ENCODE measurements at regions not wholly inside any gene's neighbourhood (a gene's known extent, or its start where the extent isn't known, plus 50 kb on each side); places are given as distances from the start of the nearest gene placed in this dataset.

- no peak for DNase-seq
Measured at GRCh38 chr20:11329271-11329670, 588.4 kb upstream of the BTBD3 start.

- DNase-seq: no peak
Measured at GRCh38 chr20:11331096-11331495, 586.6 kb upstream of the BTBD3 start.

DNA sequence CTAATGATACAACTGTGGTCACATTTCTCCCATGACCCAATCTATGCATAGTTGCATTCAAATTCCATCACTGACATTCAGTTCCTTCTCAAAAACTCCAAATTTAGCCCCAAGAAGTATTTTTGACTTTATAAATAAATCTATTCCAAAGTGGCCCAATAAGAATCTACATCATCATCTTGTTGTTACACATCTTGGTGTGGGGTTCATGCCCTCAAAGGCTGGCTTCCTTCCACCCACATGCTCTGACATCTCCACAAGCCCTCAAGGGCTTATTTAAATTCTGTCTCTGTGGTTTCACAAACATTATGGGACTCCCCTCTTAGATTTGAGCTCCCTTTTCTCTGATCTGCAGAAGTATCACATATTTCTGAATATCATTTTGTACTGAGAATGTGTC lies 585.3 kb upstream of the BTBD3 start:
- DNase-seq: no peak

- DNase-seq: no peak
Measured at GRCh38 chr20:11333634-11334033, 584.1 kb upstream of the BTBD3 start.

GRCh38 chr20:11337361-11338130 lies 580.1 kb upstream of the BTBD3 start:
- no peak for DNase-seq

GRCh38 chr20:11338496-11339306 lies 579.0 kb upstream of the BTBD3 start:
- no peak for DNase-seq

GRCh38 chr20:11344939-11345338 lies 572.8 kb upstream of the BTBD3 start:
- no peak for DNase-seq

DNA sequence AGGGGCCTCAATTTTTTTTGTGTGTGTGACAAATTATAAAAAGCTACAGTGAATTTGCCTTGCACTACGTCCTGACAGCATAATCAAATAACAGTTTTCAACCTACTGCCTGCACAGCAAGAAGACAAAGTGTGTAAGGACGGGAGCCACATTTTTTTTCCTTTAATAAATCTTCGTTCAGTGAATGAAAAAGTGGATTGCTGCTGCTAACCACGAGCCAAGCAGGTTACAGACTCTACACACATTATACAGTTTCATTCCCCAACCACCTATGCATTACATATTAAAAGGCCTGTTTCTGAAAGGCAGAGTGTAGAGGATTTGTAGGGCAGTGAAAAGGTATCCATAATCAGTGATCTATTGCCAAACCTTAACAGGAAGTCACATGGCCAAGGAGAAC lies 570.0 kb upstream of the BTBD3 start:
- DNase-seq: no peak

DNA sequence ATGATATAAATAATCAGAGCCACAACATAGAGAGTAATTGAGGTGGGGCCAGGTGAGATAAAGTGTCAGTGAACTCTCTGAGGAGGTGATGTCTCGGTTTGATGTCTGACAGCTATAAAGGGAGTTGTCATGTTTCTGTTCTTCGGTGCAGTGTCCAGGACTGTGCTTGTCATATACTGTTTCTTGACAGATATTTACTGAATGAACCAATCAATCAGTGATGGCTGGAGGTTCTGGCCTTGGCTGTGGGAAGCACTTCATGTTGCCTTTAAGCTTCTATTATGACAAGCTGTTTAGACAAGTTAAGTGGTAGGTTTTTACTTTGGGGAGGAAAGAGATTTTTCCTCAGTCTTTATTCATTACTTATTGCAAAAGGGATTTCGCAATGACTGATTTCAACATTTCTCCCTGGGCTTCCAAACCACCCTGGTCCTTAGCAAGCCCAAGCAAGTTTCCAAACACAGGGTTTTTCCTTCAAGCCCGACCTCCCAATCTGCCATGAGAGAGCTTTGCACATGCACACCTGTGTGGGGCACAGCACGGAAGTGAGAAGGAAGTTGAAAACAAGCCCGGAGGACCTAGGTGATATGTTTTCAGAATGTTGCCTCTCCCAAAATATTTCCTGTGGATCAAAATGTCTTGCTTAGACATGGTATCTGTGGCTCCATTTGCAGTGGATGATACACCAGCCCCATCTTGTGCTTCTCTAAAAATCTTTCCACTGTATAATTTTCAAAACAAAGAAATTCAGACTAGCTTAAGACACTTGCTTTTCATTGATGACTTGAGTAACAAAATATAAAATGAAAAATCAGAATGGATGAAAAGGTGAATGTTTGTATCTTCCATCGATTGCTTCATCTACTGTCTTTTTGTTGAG lies 567.3 kb upstream of the BTBD3 start:
- no peak for DNase-seq

DNA sequence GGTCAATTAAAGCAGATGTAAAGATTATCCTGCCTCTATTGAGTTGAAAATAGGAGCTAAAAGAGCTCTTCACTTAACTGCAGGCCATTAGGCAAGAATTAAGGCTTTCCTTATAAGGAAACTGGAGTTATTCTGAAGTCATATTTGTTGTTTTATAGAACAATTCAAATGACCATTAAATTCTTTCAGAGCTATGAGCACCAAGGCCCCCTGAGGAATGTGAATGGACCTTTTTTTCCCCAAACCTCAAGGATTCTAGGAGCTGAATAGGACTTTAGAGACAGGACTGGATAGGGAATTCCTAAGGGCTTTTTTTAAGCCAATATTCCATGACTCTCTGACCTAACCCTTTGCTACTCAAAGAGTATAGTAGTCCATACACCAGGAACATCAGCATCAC lies 565.7 kb upstream of the BTBD3 start:
- DNase-seq: no peak

GRCh38 chr20:11354846-11355245 lies 562.8 kb upstream of the BTBD3 start:
- no peak for DNase-seq

- no peak for DNase-seq
Measured at GRCh38 chr20:11355345-11355744, 562.3 kb upstream of the BTBD3 start.

- no peak for DNase-seq
Measured at GRCh38 chr20:11356061-11356460, 561.6 kb upstream of the BTBD3 start.

GRCh38 chr20:11362450-11362849 lies 555.2 kb upstream of the BTBD3 start:
- DNase-seq: no peak

- no peak for DNase-seq
Measured at GRCh38 chr20:11364736-11365135, 553.0 kb upstream of the BTBD3 start.

- DNase-seq: no peak
Measured at GRCh38 chr20:11366660-11367059, 551.0 kb upstream of the BTBD3 start.

DNA sequence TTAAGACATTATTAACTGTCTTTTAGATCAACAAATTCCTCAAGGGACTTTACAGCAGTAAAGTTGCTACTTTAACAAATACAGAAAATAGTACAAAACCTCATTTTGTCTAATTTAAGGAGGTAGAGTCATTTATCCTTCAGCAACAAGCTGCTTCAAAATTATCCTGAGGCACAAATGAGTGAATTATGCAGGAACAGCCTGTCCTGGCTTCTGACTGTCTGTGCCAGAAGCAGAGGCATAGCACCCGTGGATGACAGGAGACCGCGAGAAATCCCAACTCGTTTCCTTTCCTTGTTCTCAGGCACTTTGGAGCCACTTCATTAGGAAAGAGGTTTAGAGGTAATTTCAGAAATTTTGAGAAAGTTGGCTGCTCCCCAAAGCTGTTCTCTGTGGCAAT lies 549.2 kb upstream of the BTBD3 start:
- no peak for DNase-seq

DNA sequence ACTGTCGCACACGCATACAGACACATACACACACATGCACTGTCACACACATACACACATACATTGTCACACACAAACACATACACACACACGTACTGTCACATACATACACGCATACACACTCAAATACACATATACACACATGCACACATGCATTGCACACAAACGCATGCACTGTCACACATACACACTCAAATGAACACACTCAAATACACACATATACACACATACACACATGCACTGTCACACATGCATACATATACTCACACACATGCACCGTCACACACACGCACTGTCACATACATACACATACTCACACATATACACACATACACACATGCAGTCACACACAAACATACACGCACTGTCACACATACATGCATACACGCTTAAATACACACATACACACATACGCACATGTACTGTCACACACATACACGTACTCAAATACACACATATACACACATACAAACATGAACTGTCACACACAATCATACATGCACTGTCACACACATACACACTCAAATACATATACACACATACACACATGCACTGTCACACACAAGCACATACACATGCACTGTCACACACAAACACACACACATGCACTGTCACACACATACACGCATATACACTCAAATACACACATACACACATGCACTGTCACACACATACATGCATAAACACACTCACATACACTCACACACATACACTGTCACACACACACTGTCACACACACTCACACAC lies 548.6 kb upstream of the BTBD3 start:
- no peak for DNase-seq

DNA sequence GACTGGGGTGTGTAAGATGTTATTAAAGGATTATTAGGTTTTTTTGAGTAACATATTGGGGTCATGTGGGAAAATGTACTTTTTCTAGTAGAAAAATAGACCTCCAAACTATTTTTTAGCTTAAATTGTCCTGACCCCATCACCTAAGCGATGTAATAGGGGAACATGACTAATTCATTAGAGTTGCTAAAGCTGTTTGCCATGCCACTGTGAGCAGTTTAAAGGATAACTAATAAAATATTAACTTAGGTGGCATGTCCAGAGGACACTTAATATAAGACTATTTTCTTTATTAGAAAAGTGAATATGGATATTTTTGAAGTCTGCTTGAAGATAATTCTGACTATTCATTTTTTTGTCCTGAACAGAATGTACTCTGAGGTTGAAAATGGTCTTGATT lies 545.9 kb upstream of the BTBD3 start:
- DNase-seq: no peak

DNA sequence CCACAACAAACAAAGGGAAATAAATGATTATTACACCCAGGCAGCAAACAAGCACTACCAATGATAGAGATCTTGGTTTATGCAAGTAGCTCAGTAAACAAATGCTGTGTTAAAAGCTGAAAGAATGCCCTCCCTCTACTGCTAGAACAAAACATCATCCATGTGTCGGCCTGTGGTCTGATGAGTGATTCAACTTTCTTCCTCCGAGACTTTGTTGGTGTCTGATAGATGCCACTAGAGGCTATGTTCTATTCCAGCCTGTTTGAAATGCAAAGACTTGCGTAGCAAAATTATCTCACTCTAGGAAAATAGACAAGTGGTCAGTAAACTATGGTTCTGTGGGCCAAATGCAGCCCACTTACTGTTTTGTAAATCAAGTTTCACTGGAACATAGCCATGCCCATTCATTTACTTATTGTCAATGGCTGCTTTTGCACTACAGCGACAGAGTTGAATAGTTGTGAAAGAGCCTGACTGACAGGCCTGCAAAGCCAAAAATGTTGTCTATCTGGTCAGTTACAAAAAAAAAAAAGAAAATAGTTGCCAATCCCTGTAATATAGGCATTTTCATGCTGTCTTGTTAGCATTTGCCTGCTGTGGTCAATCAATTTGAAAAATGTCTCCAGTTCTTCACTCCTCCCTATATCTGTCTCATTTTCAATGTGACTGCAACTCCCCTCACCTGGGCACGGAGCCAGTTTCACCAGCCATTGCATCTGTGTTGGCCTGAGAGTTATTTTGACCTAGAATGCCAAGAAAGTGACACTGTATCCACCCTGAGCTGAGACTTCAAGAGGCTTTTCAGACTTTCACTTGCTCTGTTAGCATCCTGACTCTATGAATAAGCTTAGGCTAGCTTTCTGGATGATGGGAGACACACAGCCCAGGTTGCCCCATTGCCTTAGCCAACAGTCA lies 544.6 kb upstream of the BTBD3 start:
- DNase-seq: no peak

DNA sequence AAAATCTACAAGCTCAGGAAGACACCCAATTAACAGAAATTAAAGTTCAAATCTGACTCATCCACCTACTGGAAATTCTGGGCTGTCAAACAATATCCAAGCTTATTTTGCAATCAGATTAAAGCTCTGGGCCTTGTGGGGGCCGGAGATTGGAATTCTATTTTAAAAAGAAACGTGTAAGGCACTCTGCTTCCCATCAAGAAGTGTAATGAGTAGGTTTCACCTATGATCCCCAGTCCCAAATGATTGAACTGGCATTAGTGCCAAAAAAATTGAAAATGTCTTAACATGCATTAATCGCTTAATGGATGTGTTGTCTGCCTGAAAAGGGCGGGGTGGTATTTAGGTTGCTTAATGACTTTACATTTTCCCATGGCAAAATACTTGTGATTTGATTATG lies 542.4 kb upstream of the BTBD3 start:
- DNase-seq: no peak

DNA sequence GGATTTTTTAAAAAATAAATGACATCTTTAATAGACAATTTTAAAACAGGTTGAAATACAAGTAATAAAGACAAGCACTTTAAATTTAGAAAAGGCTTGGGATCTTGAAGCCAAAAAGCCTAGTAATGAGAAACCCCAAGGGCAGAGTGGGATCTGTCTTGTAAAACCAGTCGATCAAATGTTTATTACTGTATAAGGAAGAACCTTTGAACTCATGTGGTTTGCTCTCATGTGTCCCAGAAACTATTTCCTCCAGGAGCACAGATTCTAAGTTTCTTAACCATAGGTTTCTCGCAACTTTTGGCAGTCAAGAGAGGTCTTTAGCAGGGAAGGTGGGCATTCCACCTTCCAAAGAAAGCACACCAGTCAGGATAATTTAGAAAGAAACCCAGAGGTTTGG lies 541.7 kb upstream of the BTBD3 start:
- no peak for DNase-seq
